OCI-LY7 (cell line): ENCODE measurements at regions not wholly inside any gene's neighbourhood (a gene's known extent, or its start where the extent isn't known, plus 50 kb on each side); places are given as distances from the start of the nearest gene placed in this dataset.
"Not testable (repeated sequence)": the region's sequence is repeated elsewhere in the genome, so short reads cannot be mapped to it uniquely, and the experiment has no call there.

Experiments
- BruUV-seq: library from RNA; stranded (reverse); fragments of 400-500 nt; replicated peaks from 2 replicates; lab custom pipeline; 2021; lab: Mats Ljungman, UMichigan
- CTCF ChIA-PET: fragments of 300-600 bp; sonication (Branson Sonifier 250); formaldehyde crosslinking; loops from one replicate; lab custom pipeline; 2022; ENCODE audit warnings: antibody characterized with exemption; ENCODE audit not compliant: unreplicated experiment; lab: Charles Lee
- POLR2A ChIA-PET: fragments of 300-600 bp; sonication (Branson Sonifier 250); formaldehyde crosslinking; loops from one replicate; lab custom pipeline; 2022; ENCODE audit warnings: antibody characterized with exemption; lab: Charles Lee
- DNase-seq: peaks from one replicate; pipeline ENCODE4 v3.0.0-alpha.2; 2015; ENCODE audit warnings: low spot score
- H2AFZ ChIP-seq: fragments of 200-600 bp; sonication (generic), shearing (Covaris generic); 2 replicates; pipeline ENCODE4 v1.6.1; 2014; ENCODE audit warnings: mild to moderate bottlenecking, antibody characterized with exemption, low read length, moderate library complexity
- H3K27ac ChIP-seq: fragments of 200-600 bp; sonication (generic); 2 replicates; pipeline ENCODE4 v1.5.1; 2014; ENCODE audit warnings: mixed run types, low read depth, mild to moderate bottlenecking, moderate library complexity, low read length, inconsistent platforms; ENCODE audit not compliant: poor library complexity, severe bottlenecking
- H3K36me3 ChIP-seq: fragments of 200-600 bp; sonication (generic); 2 replicates; pipeline ENCODE4 v1.6.1; 2014; ENCODE audit warnings: mild to moderate bottlenecking, antibody characterized with exemption, low read length, moderate library complexity, mixed read lengths; ENCODE audit not compliant: insufficient read depth
- H3K4me1 ChIP-seq: fragments of 200-600 bp; sonication (generic); 2 replicates; pipeline ENCODE4 v1.5.1; 2014; ENCODE audit warnings: mild to moderate bottlenecking, low read length; ENCODE audit not compliant: insufficient read depth, poor library complexity, severe bottlenecking
- H3K4me2 ChIP-seq: fragments of 200-600 bp; sonication (generic); 2 replicates; pipeline ENCODE4 v1.6.1; 2014; ENCODE audit warnings: mild to moderate bottlenecking, low read length
- H3K4me3 ChIP-seq: fragments of 200-600 bp; sonication (generic); 2 replicates; pipeline ENCODE4 v1.5.1; 2014; ENCODE audit warnings: mild to moderate bottlenecking, low read depth, low read length; ENCODE audit not compliant: poor library complexity, severe bottlenecking
- H3K79me2 ChIP-seq: fragments of 200-600 bp; sonication (generic); 2 replicates; pipeline ENCODE4 v1.6.1; 2016; ENCODE audit warnings: low read depth, mild to moderate bottlenecking, low read length, moderate library complexity, mixed read lengths; ENCODE audit not compliant: insufficient read depth
- H3K9me2 ChIP-seq: fragments of 200-600 bp; sonication (generic); 2 replicates; pipeline ENCODE4 v1.6.1; 2016; ENCODE audit warnings: mild to moderate bottlenecking, low read length, mixed read lengths; ENCODE audit not compliant: insufficient read depth
- H3K9me3 ChIP-seq: fragments of 200-600 bp; sonication (generic); 2 replicates; pipeline ENCODE4 v1.6.1; 2014; ENCODE audit warnings: mild to moderate bottlenecking, mixed run types, low read length, mixed read lengths
- H4K20me1 ChIP-seq: fragments of 200-600 bp; sonication (generic); 2 replicates; pipeline ENCODE4 v1.6.1; 2014; ENCODE audit warnings: mild to moderate bottlenecking, antibody characterized with exemption, low read length, moderate library complexity, mixed read lengths; ENCODE audit not compliant: insufficient read depth
- CTCF ChIP-seq: fragments of 200-600 bp; sonication (generic); conservative IDR thresholded peaks from 2 replicates; pipeline ENCODE4 v1.5.1; 2014; ENCODE audit warnings: mild to moderate bottlenecking, antibody characterized with exemption, low read length, moderate library complexity, mixed read lengths
- EZH2phosphoT487 ChIP-seq: fragments of 200-600 bp; sonication (generic); IDR thresholded peaks from 2 replicates; pipeline ENCODE4 v1.6.1; 2018; ENCODE audit warnings: low read depth, borderline replicate concordance, mild to moderate bottlenecking, mixed run types, antibody characterized with exemption, low read length, moderate library complexity, mixed read lengths
- intact Hi-C: fragments of 100-400 bp; cut with micrococcal nuclease; formaldehyde crosslinking; loops from one replicate; pipeline ENCODE4 v1.10.0; 2022; ENCODE audit not compliant: unreplicated experiment

DNA sequence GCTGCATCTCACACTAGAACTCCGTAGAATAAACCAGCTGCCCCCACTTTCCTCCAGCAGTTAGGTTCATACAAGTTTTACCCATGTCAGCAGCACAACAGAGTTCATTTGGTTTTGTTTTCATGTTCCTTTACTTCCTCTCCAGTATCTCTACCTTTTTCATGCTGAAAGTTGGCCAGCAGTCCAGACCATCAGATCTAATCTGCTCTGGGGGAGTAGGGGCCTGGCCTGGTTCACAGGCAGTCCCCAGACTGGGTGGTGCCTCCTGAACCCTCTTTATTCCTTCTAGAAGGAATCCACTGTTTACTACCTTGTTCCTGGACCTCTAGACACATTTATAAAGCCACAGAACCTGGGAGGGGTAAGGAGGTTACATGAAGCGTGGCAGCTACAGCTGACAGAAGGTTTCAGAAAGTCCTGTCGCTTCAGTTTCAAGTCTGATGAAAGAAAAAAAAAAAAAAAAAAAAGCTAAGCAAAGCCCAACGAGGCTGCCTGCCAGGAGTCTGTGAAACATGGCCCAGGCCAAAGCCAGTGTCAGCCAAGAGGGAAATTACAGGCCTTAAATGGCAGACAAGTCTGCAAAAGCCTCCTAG lies 184.6 kb upstream of the JUN start:
- H2AFZ ChIP-seq: peak overlapping the region; percentile 83

GRCh38 chr1:58969176-58969575 lies 185.3 kb upstream of the JUN start:
- Histone ChIP-seq H3K27ac (peak overlapping the region; percentile 85), H2AFZ (peak overlapping the region; percentile 83; the same call in 1 of the 2 replicates), H3K4me1 (peaks cover 44% of the 10 kb centered on the region), H3K4me2 (peak overlapping the region; percentile 69)
- H3K36me3 ChIP-seq, H3K9me3 ChIP-seq, H3K79me2 ChIP-seq, H3K4me3 ChIP-seq, H4K20me1 ChIP-seq, H3K9me2 ChIP-seq, BruUV-seq, DNase-seq: not testable (repeated sequence)
- POLR2A ChIA-PET: interaction anchor here (0.5 to 1.4 kb wide), 7 partner anchors 8 to 231 kb away, joined by 3 to 9 read pairs (median 4); no protein-coding TSS in a partner anchor
- intact Hi-C loops: loop anchor here (5.0 kb wide), 1 partner anchor 247 kb away; no protein-coding TSS in a partner anchor
- CTCF ChIA-PET: interaction anchor here (1.0 kb wide), 1 partner anchor 245 kb away, joined by 3 read pairs; no protein-coding TSS in a partner anchor

More for the DNA sequence above, 184.6 kb upstream of the JUN start:
- H3K4me1 ChIP-seq: peaks cover 45% of the 10 kb centered on the region
- H3K27ac ChIP-seq: peak overlapping the region; percentile 85
- no peaks in the 10 kb centered on the region for H4K20me1 ChIP-seq
- H3K79me2 ChIP-seq: no peaks in the 10 kb centered on the region
- peak overlapping the region; percentile 37 for H3K4me3 ChIP-seq
- POLR2A ChIA-PET: interaction anchor here (0.6 to 1.2 kb wide), 10 partner anchors 9 to 242 kb away, joined by 3 to 9 read pairs (median 4); no protein-coding TSS in a partner anchor
- BruUV-seq: no TSS peak
- CTCF ChIA-PET: interaction anchor here (1.0 kb wide), 1 partner anchor 244 kb away, joined by 3 read pairs; no protein-coding TSS in a partner anchor
- H3K4me2 ChIP-seq: peak overlapping the region; percentile 69
- H3K9me2 ChIP-seq: no peaks in the 10 kb centered on the region
- H3K9me3 ChIP-seq: no peaks in the 10 kb centered on the region
- DNase-seq: peak; percentile 90
- TF ChIP-seq CTCF (no peak), EZH2phosphoT487 (no peak)
- no peaks in the 10 kb centered on the region for H3K36me3 ChIP-seq
- intact Hi-C loops: loop anchor here (1.0 to 5.0 kb wide), 2 partner anchors 62 to 246 kb away; no protein-coding TSS in a partner anchor

DNA sequence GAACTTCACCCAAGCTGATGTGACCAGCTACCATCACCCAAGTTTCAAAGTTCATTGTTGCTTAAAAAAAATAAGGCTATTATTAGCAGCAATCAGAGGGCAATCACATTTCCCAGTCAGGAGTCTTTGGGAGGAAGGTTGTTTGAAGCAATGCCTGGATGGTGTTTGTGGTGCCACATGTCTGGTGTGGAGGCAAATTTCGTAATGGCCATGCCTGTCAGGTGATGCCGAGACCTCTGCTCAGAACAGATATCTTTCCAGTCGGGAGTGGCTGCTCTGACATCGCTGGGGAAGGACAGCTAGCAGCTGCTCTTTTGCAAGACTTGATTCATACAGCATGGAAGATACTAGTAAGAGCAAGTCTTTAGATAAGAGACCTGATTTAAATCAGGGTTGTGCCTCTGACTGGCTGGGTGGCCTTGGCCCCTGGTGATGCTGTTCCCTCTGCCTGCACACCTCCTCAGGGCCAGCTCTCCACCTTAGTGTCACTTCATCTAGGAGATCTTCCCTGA lies 187.8 kb upstream of the JUN start:
- Histone ChIP-seq H3K9me2 (no peaks in the 10 kb centered on the region), H3K9me3 (no peaks in the 10 kb centered on the region), H4K20me1 (no peaks in the 10 kb centered on the region), H2AFZ (no peak overlapping the region), H3K4me1 (peaks cover 24% of the 10 kb centered on the region), H3K4me2 (no peak overlapping the region), H3K36me3 (no peaks in the 10 kb centered on the region), H3K4me3 (no peak overlapping the region), H3K27ac (no peak overlapping the region), H3K79me2 (no peaks in the 10 kb centered on the region)
- ChIA-PET POLR2A (no interaction called here), CTCF (no interaction called here)
- no peak for TF ChIP-seq EZH2phosphoT487
- TF ChIP-seq CTCF: no peak
- intact Hi-C loops: no loop called here
- no peak for DNase-seq
- BruUV-seq: no TSS peak
